CD8-positive, alpha-beta memory T cell (primary cell): ENCODE measurements at regions not wholly inside any gene's neighbourhood (a gene's known extent, or its start where the extent isn't known, plus 50 kb on each side); places are given as distances from the start of the nearest gene placed in this dataset.
A peak's percentile ranks its signal among the peaks of the same experiment; 100 is the strongest.

Experiments
- CTCF ChIA-PET: fragments of 350-600 bp; sonication (Branson Sonifier 250); formaldehyde crosslinking; loops from one replicate; lab custom pipeline; 2021; ENCODE audit warnings: antibody characterized with exemption; lab: Charles Lee
- POLR2A ChIA-PET: fragments of 350-600 bp; sonication (Branson Sonifier 250); formaldehyde crosslinking; loops from one replicate; lab custom pipeline; 2021; ENCODE audit warnings: antibody characterized with exemption; lab: Charles Lee
- DNase-seq, 5 donors: peaks; one replicate each; pipeline versions ENCODE4 v3.0.0 to v3.0.0-alpha.2; 2020 to 2022; ENCODE audit warnings: mixed read lengths in 1 of 5
- H3K27ac ChIP-seq: one replicate; pipeline ENCODE4 v1.7.0; 2013; ENCODE audit warnings: low read depth, mild to moderate bottlenecking, low read length, moderate library complexity
- H3K27me3 ChIP-seq: 2 replicates; pipeline ENCODE4 v1.7.0; 2013; ENCODE audit warnings: low read length, mild to moderate bottlenecking; ENCODE audit not compliant: insufficient read depth, poor library complexity, severe bottlenecking
- H3K36me3 ChIP-seq: 2 replicates; pipeline ENCODE4 v1.7.0; 2013; ENCODE audit warnings: mild to moderate bottlenecking, low read length, moderate library complexity; ENCODE audit not compliant: insufficient read depth
- H3K4me1 ChIP-seq: 2 replicates; pipeline ENCODE4 v1.7.0; 2013; ENCODE audit warnings: mild to moderate bottlenecking, low read length, moderate library complexity; ENCODE audit not compliant: insufficient read depth
- H3K4me3 ChIP-seq: 2 replicates; pipeline ENCODE4 v1.7.0; 2013; ENCODE audit warnings: mild to moderate bottlenecking, low read length
- H3K9me3 ChIP-seq: 2 replicates; pipeline ENCODE4 v1.7.0; 2013; ENCODE audit warnings: mild to moderate bottlenecking, low read length
- H3K27ac Mint-ChIP-seq, 8 donors: one replicate each; pipeline ENCODE4 v1.8.0; 2020 to 2021; ENCODE audit warnings: mixed read lengths in 8 of 8, mild to moderate bottlenecking in 6 of 8, inconsistent platforms in 3 of 8, moderate library complexity in 3 of 8
- H3K27me3 Mint-ChIP-seq, 2 donors: one replicate each; pipeline ENCODE4 v1.8.0; 2020 to 2021; ENCODE audit warnings: mixed read lengths in 2 of 2, mild to moderate bottlenecking in 1 of 2, moderate library complexity in 1 of 2
- H3K36me3 Mint-ChIP-seq, 3 donors: one replicate each; pipeline ENCODE4 v1.8.0; 2020 to 2021; ENCODE audit warnings: mixed read lengths in 3 of 3, inconsistent platforms in 1 of 3, mild to moderate bottlenecking in 1 of 3
- H3K4me1 Mint-ChIP-seq, 3 donors: one replicate each; pipeline ENCODE4 v1.8.0; 2020 to 2021; ENCODE audit warnings: mixed read lengths in 3 of 3, inconsistent platforms in 1 of 3, mild to moderate bottlenecking in 1 of 3
- H3K4me3 Mint-ChIP-seq, 7 donors: one replicate each; pipeline ENCODE4 v1.8.0; 2020 to 2021; ENCODE audit warnings: mixed read lengths in 7 of 7, mild to moderate bottlenecking in 6 of 7, moderate library complexity in 4 of 7, inconsistent platforms in 2 of 7
- H3K9me3 Mint-ChIP-seq, 5 donors: one replicate each; pipeline ENCODE4 v1.8.0; 2020 to 2022; ENCODE audit warnings: mixed read lengths in 5 of 5, mild to moderate bottlenecking in 3 of 5, moderate library complexity in 2 of 5, inconsistent platforms in 1 of 5

GRCh38 chr17:72578817-72579470, 458.1 kb downstream of the SOX9 start:
- no peaks in the 10 kb centered on the region for H3K9me3 Mint-ChIP-seq
- H3K9me3 ChIP-seq: no peaks in the 10 kb centered on the region
- no peak overlapping the region for H3K4me3 ChIP-seq
- H3K36me3 Mint-ChIP-seq: peaks cover 0 to 3% (median 0%) of the 10 kb centered on the region in 3 donors
- H3K27ac ChIP-seq: no peak overlapping the region
- POLR2A ChIA-PET: no interaction called here
- DNase-seq: no peak
- H3K27me3 Mint-ChIP-seq: peaks cover 8 to 13% of the 10 kb centered on the region in 2 donors
- no peaks in the 10 kb centered on the region for H3K4me1 ChIP-seq
- H3K4me3 Mint-ChIP-seq: no peak overlapping the region
- no peaks in the 10 kb centered on the region for H3K4me1 Mint-ChIP-seq
- H3K27me3 ChIP-seq: no peaks in the 10 kb centered on the region
- H3K27ac Mint-ChIP-seq: peak overlapping the region in 1 of 8 donors; percentile 55
- no peaks in the 10 kb centered on the region for H3K36me3 ChIP-seq
- CTCF ChIA-PET: interaction anchor here (2.0 kb wide), 1 partner anchor 20 kb away, joined by 7 read pairs; no protein-coding TSS in a partner anchor

GRCh38 chr17:72579990-72580320, 459.1 kb downstream of the SOX9 start:
- H3K27me3 ChIP-seq: no peaks in the 10 kb centered on the region
- ChIA-PET POLR2A (no interaction called here), CTCF (interaction anchor here (0.9 to 2.0 kb wide), 2 partner anchors 21 to 23 kb away, joined by 3 to 7 read pairs; no protein-coding TSS in a partner anchor)
- H3K36me3 ChIP-seq: no peaks in the 10 kb centered on the region
- H3K4me3 ChIP-seq: no peak overlapping the region
- no peak for DNase-seq
- Mint-ChIP-seq H3K27ac (no peak overlapping the region), H3K36me3 (no peaks in the 10 kb centered on the region), H3K4me3 (no peak overlapping the region), H3K4me1 (no peaks in the 10 kb centered on the region), H3K27me3 (peaks cover 8 to 9% of the 10 kb centered on the region in 2 donors), H3K9me3 (no peaks in the 10 kb centered on the region)
- no peaks in the 10 kb centered on the region for H3K4me1 ChIP-seq
- no peak overlapping the region for H3K27ac ChIP-seq
- H3K9me3 ChIP-seq: no peaks in the 10 kb centered on the region

- POLR2A ChIA-PET: no interaction called here
- Histone ChIP-seq H3K27me3 (no peaks in the 10 kb centered on the region), H3K27ac (no peak overlapping the region), H3K4me1 (no peaks in the 10 kb centered on the region), H3K4me3 (no peak overlapping the region), H3K36me3 (no peaks in the 10 kb centered on the region), H3K9me3 (no peaks in the 10 kb centered on the region)
- CTCF ChIA-PET: interaction anchor here (0.9 to 2.0 kb wide), 2 partner anchors 21 to 24 kb away, joined by 3 to 7 read pairs; no protein-coding TSS in a partner anchor
- Mint-ChIP-seq H3K4me3 (no peak overlapping the region), H3K36me3 (no peaks in the 10 kb centered on the region), H3K27ac (no peak overlapping the region), H3K27me3 (peaks cover 6 to 9% of the 10 kb centered on the region in 2 donors), H3K4me1 (no peaks in the 10 kb centered on the region), H3K9me3 (no peaks in the 10 kb centered on the region)
- no peak for DNase-seq
Measured at GRCh38 chr17:72580321-72581127, 459.7 kb downstream of the SOX9 start.

GRCh38 chr17:72587156-72587555, 466.3 kb downstream of the SOX9 start:
- Histone ChIP-seq H3K9me3 (no peaks in the 10 kb centered on the region), H3K27ac (no peak overlapping the region), H3K4me1 (no peaks in the 10 kb centered on the region), H3K27me3 (peaks cover 3% of the 10 kb centered on the region), H3K4me3 (no peak overlapping the region), H3K36me3 (no peaks in the 10 kb centered on the region)
- H3K4me3 Mint-ChIP-seq: no peak overlapping the region
- H3K36me3 Mint-ChIP-seq: no peaks in the 10 kb centered on the region
- ChIA-PET POLR2A (no interaction called here), CTCF (no interaction called here)
- H3K27ac Mint-ChIP-seq: peak overlapping the region in 1 of 8 donors; percentile 42
- peaks cover 17 to 40% of the 10 kb centered on the region in 2 donors for H3K27me3 Mint-ChIP-seq
- H3K9me3 Mint-ChIP-seq: peaks cover 0 to 3% (median 0%) of the 10 kb centered on the region in 5 donors
- DNase-seq: no peak
- peaks cover 10 to 45% (median 35%) of the 10 kb centered on the region in 3 donors for H3K4me1 Mint-ChIP-seq

GRCh38 chr17:72587773-72588511, 467.1 kb downstream of the SOX9 start:
- H3K27me3 ChIP-seq: peaks cover 3% of the 10 kb centered on the region
- ChIA-PET POLR2A (no interaction called here), CTCF (no interaction called here)
- no peak for DNase-seq
- peak overlapping the region in 3 of 7 donors; percentile 7 to 20 (median 9) for H3K4me3 Mint-ChIP-seq
- H3K4me3 ChIP-seq: no peak overlapping the region
- no peaks in the 10 kb centered on the region for H3K9me3 ChIP-seq
- H3K4me1 Mint-ChIP-seq: peaks cover 10 to 46% (median 38%) of the 10 kb centered on the region in 3 donors
- H3K27ac ChIP-seq: no peak overlapping the region
- no peaks in the 10 kb centered on the region for H3K4me1 ChIP-seq
- H3K36me3 ChIP-seq: no peaks in the 10 kb centered on the region
- peaks cover 19 to 40% of the 10 kb centered on the region in 2 donors for H3K27me3 Mint-ChIP-seq
- no peaks in the 10 kb centered on the region for H3K36me3 Mint-ChIP-seq
- H3K27ac Mint-ChIP-seq: peak overlapping the region in 3 of 8 donors; percentile 48 to 70 (median 68)
- peaks cover 0 to 3% (median 0%) of the 10 kb centered on the region in 5 donors for H3K9me3 Mint-ChIP-seq

- ChIA-PET CTCF (no interaction called here), POLR2A (no interaction called here)
- no peak overlapping the region for H3K27ac ChIP-seq
- Mint-ChIP-seq H3K27me3 (peaks cover 23 to 44% of the 10 kb centered on the region in 2 donors), H3K4me3 (peak overlapping the region in 2 of 7 donors; percentile 7 to 44), H3K36me3 (no peaks in the 10 kb centered on the region), H3K4me1 (peaks cover 10 to 46% (median 41%) of the 10 kb centered on the region in 3 donors), H3K9me3 (peaks cover 0 to 3% (median 0%) of the 10 kb centered on the region in 5 donors), H3K27ac (peak overlapping the region in 2 of 8 donors; percentile 22 to 41)
- no peaks in the 10 kb centered on the region for H3K4me1 ChIP-seq
- H3K27me3 ChIP-seq: peaks cover 3% of the 10 kb centered on the region
- no peaks in the 10 kb centered on the region for H3K36me3 ChIP-seq
- no peak overlapping the region for H3K4me3 ChIP-seq
- DNase-seq: no peak
- no peaks in the 10 kb centered on the region for H3K9me3 ChIP-seq
Measured at GRCh38 chr17:72588561-72588960, 467.7 kb downstream of the SOX9 start.

- POLR2A ChIA-PET: no interaction called here
- H3K36me3 ChIP-seq: no peaks in the 10 kb centered on the region
Measured at GRCh38 chr17:72588961-72589360, 468.1 kb downstream of the SOX9 start.

More at GRCh38 chr17:72588961-72589360, 468.1 kb downstream of the SOX9 start:
- Histone ChIP-seq H3K9me3 (no peaks in the 10 kb centered on the region), H3K4me3 (no peak overlapping the region), H3K27ac (no peak overlapping the region), H3K4me1 (no peaks in the 10 kb centered on the region), H3K27me3 (peaks cover 3% of the 10 kb centered on the region)
- CTCF ChIA-PET: no interaction called here
- H3K36me3 Mint-ChIP-seq: no peaks in the 10 kb centered on the region
- H3K4me1 Mint-ChIP-seq: peaks cover 10 to 46% (median 41%) of the 10 kb centered on the region in 3 donors
- H3K9me3 Mint-ChIP-seq: peaks cover 0 to 3% (median 0%) of the 10 kb centered on the region in 5 donors
- peaks cover 23 to 44% of the 10 kb centered on the region in 2 donors for H3K27me3 Mint-ChIP-seq
- peak overlapping the region in 1 of 7 donors; percentile 44 for H3K4me3 Mint-ChIP-seq
- DNase-seq: no peak
- H3K27ac Mint-ChIP-seq: peak overlapping the region in 1 of 8 donors; percentile 41
